Neural cell (in vitro differentiated cells): ENCODE measurements at regions not wholly inside any gene's neighbourhood (a gene's known extent, or its start where the extent isn't known, plus 50 kb on each side); places are given as distances from the start of the nearest gene placed in this dataset.

Experiments used
- H2AFZ ChIP-seq: fragments of 200-600, 300-800 bp; sonication (generic), shearing (Covaris generic); 2 replicates; pipeline ENCODE4 v1.6.0; 2014; ENCODE audit warnings: low read depth, mild to moderate bottlenecking, antibody characterized with exemption, low read length, moderate library complexity
- H3F3A ChIP-seq: fragments of 200-600 bp; shearing (Covaris generic); 2 replicates; pipeline ENCODE4 v1.6.1; 2016; ENCODE audit warnings: mild to moderate bottlenecking, moderate library complexity, mixed read lengths, antibody characterized with exemption, low read length; ENCODE audit not compliant: insufficient read depth, poor library complexity, severe bottlenecking
- H3K27ac ChIP-seq: fragments of 200-600, 300-800 bp; sonication (generic), shearing (Covaris generic); 2 replicates; pipeline ENCODE4 v1.5.1; 2014; ENCODE audit warnings: mild to moderate bottlenecking, low read length, moderate library complexity
- H3K27me3 ChIP-seq: fragments of 300-800, 200-600 bp; sonication (generic), shearing (Covaris generic); 2 replicates; pipeline ENCODE4 v1.6.0; 2014; ENCODE audit warnings: mild to moderate bottlenecking, low read depth, low read length, moderate library complexity; ENCODE audit not compliant: insufficient read depth
- H3K36me3 ChIP-seq: fragments of 300-800, 200-600 bp; sonication (generic), shearing (Covaris generic); 2 replicates; pipeline ENCODE4 v1.5.1; 2014; ENCODE audit warnings: mild to moderate bottlenecking, antibody characterized with exemption, low read length, moderate library complexity; ENCODE audit not compliant: insufficient read depth
- H3K4me2 ChIP-seq: fragments of 300-800, 200-600 bp; sonication (generic), shearing (Covaris generic); 2 replicates; pipeline ENCODE4 v1.6.0; 2014; ENCODE audit warnings: mild to moderate bottlenecking, low read length
- H3K4me3 ChIP-seq: fragments of 300-800, 200-600 bp; sonication (generic), shearing (Covaris generic); 2 replicates; pipeline ENCODE4 v1.5.1; 2014; ENCODE audit warnings: mild to moderate bottlenecking, low read length, moderate library complexity
- H3K79me2 ChIP-seq: fragments of 200-600 bp; shearing (Covaris generic); replicated peaks from 2 replicates; pipeline ENCODE4 v1.6.0; 2014; ENCODE audit warnings: mild to moderate bottlenecking, low read length, moderate library complexity; ENCODE audit not compliant: insufficient read depth
- H3K9ac ChIP-seq: fragments of 300-800, 200-600 bp; sonication (generic), shearing (Covaris generic); 2 replicates; pipeline ENCODE4 v1.6.1; 2016; ENCODE audit warnings: mild to moderate bottlenecking, low read length, mixed read lengths
- H3K9me2 ChIP-seq: fragments of 200-600 bp; shearing (Covaris generic); 2 replicates; pipeline ENCODE4 v1.6.1; 2016; ENCODE audit warnings: mild to moderate bottlenecking, low read length, mixed read lengths; ENCODE audit not compliant: insufficient read depth
- H3K9me3 ChIP-seq: fragments of 200-600, 300-800 bp; sonication (generic), shearing (Covaris generic); 2 replicates; pipeline ENCODE4 v1.6.1; 2016; ENCODE audit warnings: mild to moderate bottlenecking, mixed run types, low read length, moderate library complexity, mixed read lengths
- H4K20me1 ChIP-seq: fragments of 200-600 bp; shearing (Covaris generic); 2 replicates; pipeline ENCODE4 v1.6.1; 2016; ENCODE audit warnings: mild to moderate bottlenecking, mixed run types; ENCODE audit not compliant: insufficient read depth
- EP300 ChIP-seq: fragments of 450-650 bp; conservative IDR thresholded peaks from 2 replicates; pipeline ENCODE4 v1.6.1; 2014; ENCODE audit warnings: antibody characterized with exemption, mild to moderate bottlenecking, moderate library complexity; ENCODE audit not compliant: poor library complexity, severe bottlenecking
- EZH2 ChIP-seq: fragments of 200-600, 300-800 bp; shearing (Covaris generic), sonication (generic); IDR thresholded peaks from 2 replicates; pipeline ENCODE4 v1.6.1; 2014; ENCODE audit warnings: antibody characterized with exemption, low read length, borderline replicate concordance, mild to moderate bottlenecking; ENCODE audit not compliant: insufficient read depth, poor library complexity, severe bottlenecking
- MXI1 ChIP-seq: fragments of 450-650 bp; conservative IDR thresholded peaks from 2 replicates; pipeline ENCODE4 v1.6.1; 2014; ENCODE audit warnings: antibody characterized with exemption, mild to moderate bottlenecking; ENCODE audit not compliant: poor library complexity, severe bottlenecking
- POLR2AphosphoS5 ChIP-seq: IDR thresholded peaks from 2 replicates; pipeline ENCODE4 v1.6.1; 2012
- RAD21 ChIP-seq: fragments of 450-650 bp; conservative IDR thresholded peaks from 2 replicates; pipeline ENCODE4 v1.6.1; 2014; ENCODE audit warnings: antibody characterized with exemption, mild to moderate bottlenecking, moderate library complexity
- REST ChIP-seq: IDR thresholded peaks from 2 replicates; pipeline ENCODE4 v1.6.1; 2012; ENCODE audit warnings: borderline replicate concordance
- SMC3 ChIP-seq: fragments of 450-650 bp; conservative IDR thresholded peaks from 2 replicates; pipeline ENCODE4 v1.6.1; 2014; ENCODE audit warnings: antibody characterized with exemption, mild to moderate bottlenecking, moderate library complexity; ENCODE audit not compliant: poor library complexity

- Histone ChIP-seq H3F3A (no peaks in the 10 kb centered on the region), H3K9me3 (no peaks in the 10 kb centered on the region), H2AFZ (no peak overlapping the region), H4K20me1 (no peaks in the 10 kb centered on the region), H3K27me3 (no peaks in the 10 kb centered on the region), H3K79me2 (no peaks in the 10 kb centered on the region), H3K9ac (no peak overlapping the region), H3K4me2 (no peak overlapping the region), H3K4me3 (no peak overlapping the region), H3K9me2 (no peaks in the 10 kb centered on the region), H3K36me3 (no peaks in the 10 kb centered on the region), H3K27ac (no peak overlapping the region)
- TF ChIP-seq RAD21: no peak
- no peak for TF ChIP-seq REST
- no peak for TF ChIP-seq EZH2
Measured at GRCh38 chr14:49220492-49220891, 365.7 kb downstream of the RPS29 start.

- no peaks in the 10 kb centered on the region for H3F3A ChIP-seq
- H4K20me1 ChIP-seq: no peaks in the 10 kb centered on the region
- H3K9me2 ChIP-seq: no peaks in the 10 kb centered on the region
Measured at GRCh38 chr14:49218436-49219092, 367.6 kb downstream of the RPS29 start.

More at GRCh38 chr14:49218436-49219092, 367.6 kb downstream of the RPS29 start:
- Histone ChIP-seq H3K27ac (no peak overlapping the region), H2AFZ (no peak overlapping the region), H3K9ac (no peak overlapping the region), H3K4me3 (no peak overlapping the region), H3K79me2 (no peaks in the 10 kb centered on the region), H3K4me2 (no peak overlapping the region), H3K9me3 (no peaks in the 10 kb centered on the region), H3K36me3 (no peaks in the 10 kb centered on the region), H3K27me3 (no peaks in the 10 kb centered on the region)
- TF ChIP-seq POLR2AphosphoS5 (no peak), SMC3 (no peak), REST (no peak), MXI1 (no peak), EP300 (no peak)
